NOMO-1 treated with DMSO at 0.1 percent for 48 hours (cell line): ENCODE measurements at regions not wholly inside any gene's neighbourhood (a gene's known extent, or its start where the extent isn't known, plus 50 kb on each side); places are given as distances from the start of the nearest gene placed in this dataset.
"Not testable (repeated sequence)": the region's sequence is repeated elsewhere in the genome, so short reads cannot be mapped to it uniquely, and the experiment has no call there.

ENCODE experiments used
- DNase-seq: peaks from one replicate; lab custom pipeline; 2025; ENCODE audit not compliant: unreplicated experiment; lab: John Stamatoyannopoulos, UW

- DNase-seq: no peak
Measured at GRCh38 chr3:72660270-72661114, 187.8 kb downstream of the SHQ1 start.

DNA sequence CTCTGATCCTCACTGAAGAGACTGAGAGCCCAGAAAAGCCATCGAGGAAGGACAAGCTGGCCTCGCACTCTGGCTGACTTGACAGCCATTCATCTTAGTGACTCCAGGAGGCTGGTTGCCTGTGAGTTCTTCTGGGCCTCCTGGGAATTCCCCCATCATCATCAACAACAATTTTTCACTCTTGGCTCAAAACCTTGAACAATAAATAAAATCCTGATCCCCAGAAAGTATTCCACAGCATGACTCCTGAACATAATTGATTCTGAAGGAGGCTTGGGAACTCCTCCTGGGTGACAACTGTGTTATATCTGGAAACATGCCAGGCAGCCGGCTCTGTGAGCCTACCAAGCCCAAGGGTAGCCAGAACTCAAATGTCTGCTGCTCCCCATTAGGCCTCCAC, 188.6 kb downstream of the SHQ1 start:
- DNase-seq: no peak

GRCh38 chr3:72659188-72659587, 189.1 kb downstream of the SHQ1 start:
- no peak for DNase-seq

DNA sequence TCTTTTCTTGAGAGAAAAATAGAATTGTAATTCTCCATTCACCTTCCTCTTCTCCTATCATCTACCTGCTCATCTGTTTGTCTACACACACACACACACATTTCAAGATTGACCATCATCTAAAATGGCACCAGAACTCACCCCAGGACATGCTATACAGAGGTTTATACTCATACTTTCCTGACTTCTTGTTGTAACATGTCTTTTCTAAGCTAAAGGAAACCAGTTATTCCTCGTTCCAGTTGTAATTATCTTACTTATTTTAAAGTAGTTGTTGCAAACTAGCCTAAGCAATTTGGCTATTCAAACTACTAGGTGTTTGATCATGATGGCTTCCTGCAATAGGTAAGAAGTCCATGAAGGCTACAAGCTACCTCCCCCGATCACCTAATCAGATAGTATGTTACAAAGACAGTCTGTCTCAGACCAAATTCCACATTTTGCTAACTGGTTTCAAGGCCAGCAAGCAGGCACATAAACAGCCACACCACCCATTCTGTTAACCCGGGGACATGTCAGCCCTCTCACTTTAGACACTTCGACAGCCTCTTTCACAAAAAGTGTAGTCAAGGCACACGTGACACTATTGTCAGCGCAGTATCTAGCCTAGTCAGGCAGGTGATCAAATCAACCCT, 189.7 kb downstream of the SHQ1 start:
- DNase-seq: no peak

DNA sequence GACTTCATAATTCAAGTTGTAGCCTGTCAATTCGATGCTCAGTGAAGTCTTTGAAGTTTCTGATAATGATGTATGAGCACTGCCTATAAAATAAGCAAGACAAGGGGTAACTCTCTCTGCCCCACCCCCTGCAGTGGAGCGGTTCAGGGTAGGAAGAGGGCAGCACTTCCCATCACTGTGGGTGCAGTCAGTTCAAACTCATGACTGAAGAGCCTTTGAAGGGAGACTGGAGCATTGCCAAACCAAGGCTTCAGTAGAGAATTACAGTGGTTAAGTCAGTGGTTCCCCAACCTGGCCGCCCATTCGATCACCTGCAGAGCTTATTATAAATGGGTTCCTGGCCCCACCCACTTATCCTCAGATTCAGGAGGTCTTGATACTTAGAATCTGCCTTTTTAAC, 190.6 kb downstream of the SHQ1 start:
- DNase-seq: no peak

- DNase-seq: no peak
Measured at GRCh38 chr3:72655723-72656122, 192.5 kb downstream of the SHQ1 start.

GRCh38 chr3:72655131-72655551, 193.1 kb downstream of the SHQ1 start:
- DNase-seq: no peak

DNA sequence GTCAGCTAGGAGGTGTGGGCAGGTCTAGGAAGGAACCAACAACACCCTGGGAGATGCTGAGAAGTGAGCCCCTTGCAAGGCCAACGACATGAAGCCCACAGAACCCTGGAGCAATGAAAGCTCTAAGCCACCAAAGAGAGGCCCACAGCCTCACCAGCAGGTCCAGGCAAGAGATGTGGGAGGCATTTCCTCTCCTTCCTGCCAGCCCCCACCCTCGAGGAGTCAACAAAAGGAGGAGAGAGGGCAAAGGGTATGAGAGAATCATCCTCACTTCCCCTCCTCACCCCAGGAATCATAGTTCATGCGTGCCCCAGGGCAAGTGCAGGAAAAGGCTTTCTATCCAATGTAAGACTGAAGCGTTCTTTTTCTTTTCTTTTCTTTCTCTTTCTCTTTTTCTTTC, 195.8 kb downstream of the SHQ1 start:
- DNase-seq: no peak

DNA sequence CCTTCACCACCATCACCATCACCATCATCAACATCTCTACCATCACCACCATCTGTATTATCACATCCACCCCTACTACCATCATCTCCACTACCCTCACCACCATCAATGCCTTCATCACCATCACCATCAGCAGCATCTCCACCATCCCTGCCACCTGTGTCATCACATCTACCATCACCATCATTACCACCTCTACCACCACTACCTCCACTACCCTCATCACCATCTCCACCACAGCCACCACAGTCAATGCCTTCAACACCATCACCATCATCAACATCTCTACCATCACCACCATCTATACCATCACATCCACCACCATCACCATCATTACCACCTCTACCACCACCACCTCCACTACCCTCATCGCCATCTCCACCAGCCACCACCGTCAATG, 196.7 kb downstream of the SHQ1 start:
- no peak for DNase-seq

DNA sequence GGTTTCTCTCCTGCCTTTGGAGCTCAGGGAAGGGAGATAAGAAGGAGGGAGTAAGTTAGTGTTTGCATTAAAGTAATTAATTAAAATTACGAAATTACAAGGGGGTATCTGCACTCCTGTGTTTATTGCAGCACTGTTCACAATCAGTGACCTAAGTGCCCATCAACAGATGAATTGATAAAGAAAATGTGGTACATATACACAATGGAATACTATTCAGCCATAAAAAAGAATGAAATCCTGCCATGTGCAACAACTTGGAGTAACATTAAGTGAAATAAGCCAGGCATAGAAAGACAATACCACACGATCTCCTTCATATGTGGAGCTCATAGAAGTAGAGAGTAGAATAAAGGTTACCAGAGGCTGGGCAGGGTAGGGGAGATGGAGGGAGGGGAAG, 202.0 kb downstream of the SHQ1 start:
- no peak for DNase-seq

- not testable (repeated sequence) for DNase-seq
Measured at GRCh38 chr3:72643635-72644034, 204.6 kb downstream of the SHQ1 start.

GRCh38 chr3:72641684-72642083, 206.6 kb downstream of the SHQ1 start:
- no peak for DNase-seq

DNA sequence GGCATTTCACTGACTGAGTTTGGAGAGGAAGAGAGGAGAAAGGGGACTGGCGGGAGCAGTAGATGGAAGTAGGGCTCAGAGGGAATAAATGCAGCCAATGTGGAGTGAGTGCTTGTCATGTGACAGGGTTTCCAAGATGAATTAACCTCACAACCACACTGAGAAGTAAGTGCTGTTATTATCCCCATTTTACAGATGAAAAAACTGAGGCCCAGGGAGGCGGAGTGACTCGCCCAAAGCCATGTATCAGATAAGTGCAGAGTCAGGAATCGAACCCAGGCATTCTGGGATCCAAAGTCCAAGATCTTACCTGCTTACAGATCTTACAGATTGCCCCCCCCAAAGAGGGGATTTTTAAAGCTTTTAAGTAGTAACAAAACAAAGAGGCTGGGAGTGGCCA, 207.2 kb downstream of the SHQ1 start:
- no peak for DNase-seq

GRCh38 chr3:72636969-72637597, 211.2 kb downstream of the SHQ1 start:
- peak; percentile 22 for DNase-seq

DNA sequence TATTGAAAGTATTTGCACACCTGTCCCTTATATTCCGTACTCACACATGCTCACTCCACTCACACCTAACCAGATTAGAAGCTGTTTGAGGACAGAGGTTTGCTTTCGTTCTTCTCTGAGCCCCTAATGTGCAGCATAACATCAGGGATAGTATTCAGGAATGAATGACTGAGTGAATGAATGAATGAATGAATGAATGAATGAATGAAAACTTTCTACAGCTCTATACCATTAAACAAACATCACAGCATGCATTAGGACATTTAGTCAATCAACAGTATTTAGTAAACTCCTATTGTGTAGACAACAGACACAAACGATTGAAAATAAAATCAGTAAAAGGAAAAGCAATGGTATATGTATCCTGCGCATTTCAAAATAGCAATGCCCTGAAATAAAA, 212.7 kb downstream of the SHQ1 start:
- DNase-seq: no peak

DNA sequence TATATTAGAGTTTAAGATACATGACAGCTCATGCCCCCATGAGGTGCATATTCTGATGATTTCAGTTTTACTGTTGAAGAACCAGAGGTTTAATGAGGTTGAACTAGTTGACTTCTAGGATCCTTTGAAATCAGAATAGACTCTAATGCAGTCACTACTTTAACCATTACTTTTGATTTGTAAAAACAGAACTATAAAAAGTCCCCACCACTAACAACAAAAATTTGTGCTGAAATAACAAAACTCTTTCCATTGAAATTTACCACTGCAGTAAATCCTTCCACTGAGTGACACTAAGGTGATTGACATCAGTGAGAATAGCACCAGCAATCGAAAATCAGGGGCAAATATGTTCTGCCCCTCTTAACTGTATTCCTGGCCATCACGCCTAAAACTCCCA, 214.1 kb downstream of the SHQ1 start:
- no peak for DNase-seq

- no peak for DNase-seq
Measured at GRCh38 chr3:72633534-72633933, 214.7 kb downstream of the SHQ1 start.

DNA sequence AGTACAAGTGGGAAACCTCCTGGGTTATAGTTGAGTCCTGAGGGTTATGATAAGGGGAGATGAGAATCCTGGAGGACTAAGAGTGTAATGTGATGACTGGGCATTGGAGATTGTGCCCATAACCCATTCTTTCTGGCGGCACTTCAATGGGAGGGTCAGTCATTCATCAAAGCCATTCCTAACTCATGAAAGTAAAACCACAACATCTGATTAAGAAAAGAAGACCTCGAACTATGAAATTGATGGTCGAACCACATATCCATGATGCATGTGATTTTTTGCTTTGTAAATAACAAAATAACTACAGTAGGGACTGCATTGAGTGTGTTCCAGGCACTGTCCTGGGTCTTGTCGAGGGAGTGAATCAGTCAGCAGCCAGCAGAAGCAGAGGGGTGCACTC, 215.1 kb downstream of the SHQ1 start:
- DNase-seq: no peak

- no peak for DNase-seq
Measured at GRCh38 chr3:72632129-72632528, 216.1 kb downstream of the SHQ1 start.

GRCh38 chr3:72630969-72631344, 217.3 kb downstream of the SHQ1 start:
- no peak for DNase-seq

DNA sequence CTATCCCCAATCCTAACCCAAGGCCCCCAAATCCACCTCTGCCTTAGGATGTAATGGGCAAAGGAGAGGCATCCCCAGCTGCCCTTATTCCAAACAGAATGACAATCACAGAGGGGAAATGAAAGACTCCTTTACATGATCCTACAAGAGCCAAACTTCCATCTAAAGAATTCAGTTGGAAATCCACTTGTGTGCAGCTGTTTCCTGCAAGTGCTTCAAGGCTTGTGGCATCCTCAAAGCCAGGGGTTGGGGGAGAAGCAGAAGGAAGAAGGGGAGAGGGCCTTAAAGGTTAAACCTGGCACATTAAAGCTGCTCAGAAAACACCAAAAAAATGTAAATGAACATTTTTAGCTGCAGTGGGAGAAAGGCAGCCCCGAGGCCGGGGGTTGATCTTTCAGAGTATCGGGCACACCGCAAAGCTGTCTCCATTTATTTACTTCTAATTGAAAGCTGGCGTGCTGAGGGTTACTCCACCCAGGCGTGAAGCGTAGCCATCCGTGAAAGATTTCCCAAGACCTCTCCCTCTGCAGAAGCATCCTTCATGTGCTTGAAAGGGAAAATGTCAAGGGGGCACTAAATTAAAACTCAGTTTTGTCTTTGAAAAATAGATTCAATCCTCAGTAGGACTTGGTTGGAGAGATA, 217.8 kb downstream of the SHQ1 start:
- DNase-seq: no peak

DNA sequence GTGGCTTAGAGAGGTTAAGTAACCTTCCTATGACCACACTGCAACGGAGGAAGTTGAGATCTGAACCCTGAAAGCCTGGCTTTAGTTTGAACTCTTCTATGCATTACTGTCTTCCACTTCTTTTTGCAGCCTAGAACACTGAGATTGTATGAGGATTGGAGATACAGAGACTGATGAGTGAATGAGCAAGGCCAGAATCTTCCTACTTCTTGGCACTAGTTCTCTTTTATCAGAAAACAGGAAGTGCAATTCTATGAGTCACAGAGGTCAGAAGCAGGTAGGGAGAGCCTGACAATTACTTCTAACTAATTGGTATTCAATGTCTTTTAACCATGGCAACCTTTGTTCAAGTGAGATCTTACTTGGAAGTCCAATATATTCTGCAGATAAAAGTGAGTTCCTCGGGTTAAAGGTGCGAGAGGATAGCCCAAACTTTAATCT, 219.0 kb downstream of the SHQ1 start:
- DNase-seq: peak; percentile 96
